ENCODE measurements at regions not wholly inside any gene's neighbourhood (a gene's known extent, or its start where the extent isn't known, plus 50 kb on each side); places are given as distances from the start of the nearest gene placed in this dataset.

DNA sequence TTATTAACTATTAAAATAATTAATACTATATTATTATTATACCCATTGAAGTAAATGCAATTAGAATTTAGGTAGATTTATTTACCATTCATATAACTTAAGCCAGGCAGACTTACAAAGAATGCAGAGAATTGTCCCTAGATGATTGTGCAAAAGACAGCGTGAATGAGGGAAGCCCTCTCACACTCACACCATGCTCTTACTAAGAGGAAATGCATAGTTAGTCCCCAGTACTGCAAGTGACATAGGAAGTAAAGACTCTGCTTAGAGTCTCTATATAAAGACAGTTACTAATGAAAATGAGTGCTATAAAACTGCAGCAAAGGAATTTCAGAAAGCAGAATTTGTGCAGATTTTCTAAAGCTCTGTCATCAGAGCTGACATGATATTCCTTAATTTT, 270.4 kb downstream of the ZBBX start:
- H3K79me2 ChIP-seq (ENCODE audit: control insufficient read depth, insufficient read depth, low read length) = no peaks in the 10 kb centered on the region
- no peaks in the 10 kb centered on the region for H3K4me1 ChIP-seq (replicated peaks in 1 of 2; ENCODE audit: control insufficient read depth in 2 of 2, insufficient read depth in 2 of 2, low read length in 2 of 2)
- no peaks in the 10 kb centered on the region for H3K36me3 ChIP-seq (ENCODE audit: control insufficient read depth, insufficient read depth, low read length)
- BruUV-seq (replicated peaks) = no TSS peak
- no peak overlapping the region for H3K4me2 ChIP-seq (ENCODE audit: insufficient read depth, low read length)
- no peaks in the 10 kb centered on the region for H3K9me3 ChIP-seq (replicated peaks; ENCODE audit: control insufficient read depth, insufficient read depth, low read depth, low read length)
- no peak for FAIRE-seq
- TF ChIP-seq ILK (tag; IDR thresholded peaks at IDR 0.05; ENCODE audit: borderline replicate concordance, low read depth) = no peak
- TF ChIP-seq ZNF197 (CRISPR knock-in tag; IDR thresholded peaks at IDR 0.05; ENCODE audit: low read depth) = no peak
- TF ChIP-seq IFI16 (CRISPR knock-in tag; IDR thresholded peaks at IDR 0.05) = no peak
- no peak for TF ChIP-seq ZNF444 (CRISPR knock-in tag; IDR thresholded peaks at IDR 0.05)
- no peak for TF ChIP-seq PHB2 (IDR thresholded peaks at IDR 0.05; ENCODE audit: low read depth)
- no peak for TF ChIP-seq VEZF1 (CRISPR knock-in tag; IDR thresholded peaks at IDR 0.05)
- TF ChIP-seq ZNF586 (CRISPR knock-in tag; conservative IDR thresholded peaks at IDR 0.05) = no peak
- no peak for TF ChIP-seq ZBTB2 (IDR thresholded peaks at IDR 0.05)
- CTCF ChIA-PET (ENCODE audit: low intra/inter-chr PET ratio) = no interaction called here
- intact Hi-C loops (cut with micrococcal nuclease) (no loop called here), in situ Hi-C loops (cut with MboI) (no loop called here)
- no peak overlapping the region for H3K4me3 ChIP-seq
- POLR2A ChIA-PET = no interaction called here
- H2AFZ ChIP-seq (ENCODE audit: low read depth, low read length) = no peak overlapping the region
- no peaks in the 10 kb centered on the region for H3K27me3 ChIP-seq (ENCODE audit: control insufficient read depth in 2 of 2, insufficient read depth in 2 of 2, low read length in 2 of 2)
- no peaks in the 10 kb centered on the region for H4K20me1 ChIP-seq (replicated peaks; ENCODE audit: control insufficient read depth, insufficient read depth, low read length)
- H3K27ac ChIP-seq (ENCODE audit: extremely low read depth, low read depth, low read length) = no peak overlapping the region
- WGBS (ENCODE audit: insufficient coverage, low coverage, missing lambda C conversion rate) = 0% methylated on average over 1 of the region's 1 CpG
- H3K9me1 ChIP-seq (ENCODE audit: control insufficient read depth, insufficient read depth, low read length) = no peaks in the 10 kb centered on the region
- DNase-seq (ENCODE audit: extremely low read depth in 1 of 4, low spot score in 3 of 4) = no peak
- ATAC-seq = no peak
- no peak overlapping the region for H3K9ac ChIP-seq (ENCODE audit: insufficient read depth in 1 of 2, low read depth in 2 of 2, low read length in 2 of 2)

All from K562 (cell line).